HG03280 (cell line): ENCODE measurements at regions not wholly inside any gene's neighbourhood (a gene's known extent, or its start where the extent isn't known, plus 50 kb on each side); places are given as distances from the start of the nearest gene placed in this dataset.

Experiments
- ATAC-seq: cut with Tn5 transposase; IDR thresholded peaks from one replicate; pipeline ENCODE4 v1.9.1; 2021; ENCODE audit warnings: mild to moderate bottlenecking, moderate library complexity; ENCODE audit not compliant: unreplicated experiment

GRCh38 chr12:47312808-47313426 lies 233.2 kb upstream of the AMIGO2 start:
- peak; percentile 87 for ATAC-seq

GRCh38 chr12:47312147-47312546 lies 232.4 kb upstream of the AMIGO2 start:
- ATAC-seq = no peak

GRCh38 chr12:47311568-47311967 lies 231.8 kb upstream of the AMIGO2 start:
- no peak for ATAC-seq

- ATAC-seq = no peak
These were observed 231.3 kb upstream of the AMIGO2 start for GRCh38 chr12:47311010-47311409.

- ATAC-seq = no peak
These were observed 228.9 kb upstream of the AMIGO2 start for GRCh38 chr12:47308672-47309071.

- peak; percentile 77 for ATAC-seq
These were observed 228.1 kb upstream of the AMIGO2 start for GRCh38 chr12:47307680-47308399.

- ATAC-seq = peak; percentile 6
These were observed 227.3 kb upstream of the AMIGO2 start for GRCh38 chr12:47306773-47307679.

- ATAC-seq = no peak
These were observed 226.4 kb upstream of the AMIGO2 start for GRCh38 chr12:47306130-47306529.

GRCh38 chr12:47305464-47305863 lies 225.7 kb upstream of the AMIGO2 start:
- ATAC-seq = no peak

GRCh38 chr12:47303995-47304560 lies 224.3 kb upstream of the AMIGO2 start:
- ATAC-seq = no peak

- ATAC-seq = no peak
These were observed 223.4 kb upstream of the AMIGO2 start for GRCh38 chr12:47303207-47303606.

- ATAC-seq = peak; percentile 76
These were observed 222.4 kb upstream of the AMIGO2 start for GRCh38 chr12:47302111-47302671.

GRCh38 chr12:47299586-47299985 lies 219.8 kb upstream of the AMIGO2 start:
- no peak for ATAC-seq

- ATAC-seq = no peak
These were observed 218.2 kb upstream of the AMIGO2 start for GRCh38 chr12:47297993-47298392.

GRCh38 chr12:47296828-47297227 lies 217.1 kb upstream of the AMIGO2 start:
- ATAC-seq = no peak

- ATAC-seq = no peak
These were observed 213.6 kb upstream of the AMIGO2 start for GRCh38 chr12:47293406-47293805.

- no peak for ATAC-seq
These were observed 206.9 kb upstream of the AMIGO2 start for GRCh38 chr12:47286676-47287075.
